ENCODE measurements at regions not wholly inside any gene's neighbourhood (a gene's known extent, or its start where the extent isn't known, plus 50 kb on each side); places are given as distances from the start of the nearest gene placed in this dataset.

- H4K20me1 ChIP-seq (replicated peaks; ENCODE audit: control insufficient read depth, extremely low read depth, insufficient read depth, low read length) = no peaks in the 10 kb centered on the region
- no peak overlapping the region for H3K4me3 ChIP-seq (replicated peaks in 1 of 3; ENCODE audit: insufficient read depth in 1 of 3, low read depth in 1 of 3, low read length in 3 of 3)
- H3K9me1 ChIP-seq (replicated peaks; ENCODE audit: control insufficient read depth, extremely low read depth, insufficient read depth, low read length) = no peaks in the 10 kb centered on the region
- no peaks in the 10 kb centered on the region for H3K36me3 ChIP-seq (ENCODE audit: control insufficient read depth in 2 of 2, extremely low read depth in 1 of 2, insufficient read depth in 2 of 2, low read length in 2 of 2)
- H2AFZ ChIP-seq (ENCODE audit: low read depth, low read length) = no peak overlapping the region
- no peak overlapping the region for H3K4me2 ChIP-seq (ENCODE audit: insufficient read depth, low read length)
- H3K79me2 ChIP-seq (ENCODE audit: control insufficient read depth, insufficient read depth, low read length) = no peaks in the 10 kb centered on the region
- no TSS peak for BruUV-seq (replicated peaks)
- ChIA-PET POLR2A (no interaction called here), CTCF (no interaction called here)
- no peaks in the 10 kb centered on the region for H3K9me3 ChIP-seq (replicated peaks; ENCODE audit: control insufficient read depth, insufficient read depth, low read length)
- H3K27me3 ChIP-seq (ENCODE audit: control insufficient read depth in 2 of 2, insufficient read depth in 2 of 2, low read length in 2 of 2) = no peaks in the 10 kb centered on the region
- dilution Hi-C loops (cut with MboI; ENCODE audit: extremely low pct_ligation_motif_present, low sequenced_read_pairs) = no loop called here
- H3K4me1 ChIP-seq (ENCODE audit: control insufficient read depth, extremely low read depth, insufficient read depth, low read length) = no peaks in the 10 kb centered on the region
- FAIRE-seq (no peak), DNase-seq (ENCODE audit: low read depth, low spot score) (no peak)
- TF ChIP-seq POLR2AphosphoS5 (IDR thresholded peaks at IDR 0.05; ENCODE audit: insufficient read depth, low read depth, low read length) = no peak
- no peak for TF ChIP-seq EZH2 (IDR thresholded peaks at IDR 0.05; ENCODE audit: borderline replicate concordance, low read depth, low read length, severe bottlenecking)
- no peak for TF ChIP-seq JUN (IDR thresholded peaks at IDR 0.05; ENCODE audit: borderline replicate concordance, insufficient read depth, insufficient read length, low read depth)
- no peak for TF ChIP-seq POLR2A (IDR thresholded peaks at IDR 0.05; ENCODE audit: low read depth, low read length)
- TF ChIP-seq MAX (IDR thresholded peaks at IDR 0.05; ENCODE audit: insufficient read depth, insufficient read length) = no peak
- no peak for TF ChIP-seq MYC (IDR thresholded peaks at IDR 0.05; ENCODE audit: low read depth, low read length)
- no peak for TF ChIP-seq GATA2 (IDR thresholded peaks at IDR 0.05; ENCODE audit: insufficient read depth, insufficient read length, low read depth, low read length)
- H3K9ac ChIP-seq (replicated peaks; ENCODE audit: extremely low read depth, insufficient read depth, low read length) = no peak overlapping the region
- intact Hi-C loops (cut with micrococcal nuclease) = no loop called here
- H3K27ac ChIP-seq (ENCODE audit: insufficient read depth, low read depth, low read length) = no peak overlapping the region
Measured at GRCh38 chr17:70752966-70753467, 583.7 kb downstream of the KCNJ2 start.

- DNase-seq (ENCODE audit: low read depth, low spot score) = no peak
- Histone ChIP-seq H3K9me3 (replicated peaks; ENCODE audit: control insufficient read depth, insufficient read depth, low read length) (peaks cover 2% of the 10 kb centered on the region), H3K27me3 (ENCODE audit: control insufficient read depth in 2 of 2, insufficient read depth in 2 of 2, low read length in 2 of 2) (no peaks in the 10 kb centered on the region), H4K20me1 (replicated peaks; ENCODE audit: control insufficient read depth, extremely low read depth, insufficient read depth, low read length) (no peaks in the 10 kb centered on the region), H3K36me3 (ENCODE audit: control insufficient read depth in 2 of 2, extremely low read depth in 1 of 2, insufficient read depth in 2 of 2, low read length in 2 of 2) (no peaks in the 10 kb centered on the region), H2AFZ (ENCODE audit: low read depth, low read length) (no peak overlapping the region), H3K4me3 (replicated peaks in 1 of 3; ENCODE audit: insufficient read depth in 1 of 3, low read depth in 1 of 3, low read length in 3 of 3) (no peak overlapping the region), H3K9me1 (replicated peaks; ENCODE audit: control insufficient read depth, extremely low read depth, insufficient read depth, low read length) (no peaks in the 10 kb centered on the region), H3K4me2 (ENCODE audit: insufficient read depth, low read length) (no peak overlapping the region), H3K4me1 (ENCODE audit: control insufficient read depth, extremely low read depth, insufficient read depth, low read length) (no peaks in the 10 kb centered on the region), H3K27ac (ENCODE audit: insufficient read depth, low read depth, low read length) (no peak overlapping the region), H3K9ac (replicated peaks; ENCODE audit: extremely low read depth, insufficient read depth, low read length) (no peak overlapping the region), H3K79me2 (ENCODE audit: control insufficient read depth, insufficient read depth, low read length) (no peaks in the 10 kb centered on the region)
- no peak for FAIRE-seq
- intact Hi-C loops (cut with micrococcal nuclease) = no loop called here
- dilution Hi-C loops (cut with MboI; ENCODE audit: extremely low pct_ligation_motif_present, low sequenced_read_pairs) = no loop called here
- TF ChIP-seq POLR2AphosphoS5 (IDR thresholded peaks at IDR 0.05; ENCODE audit: insufficient read depth, low read depth, low read length) = no peak
- TF ChIP-seq MYC (IDR thresholded peaks at IDR 0.05; ENCODE audit: low read depth, low read length) = no peak
- TF ChIP-seq MAX (IDR thresholded peaks at IDR 0.05; ENCODE audit: insufficient read depth, insufficient read length) = no peak
- TF ChIP-seq FOS (IDR thresholded peaks at IDR 0.05; ENCODE audit: borderline replicate concordance, insufficient read depth, low read length) = no peak
- no peak for TF ChIP-seq POLR2A (IDR thresholded peaks at IDR 0.05; ENCODE audit: low read depth, low read length)
- no peak for TF ChIP-seq JUN (IDR thresholded peaks at IDR 0.05; ENCODE audit: borderline replicate concordance, insufficient read depth, insufficient read length, low read depth)
- TF ChIP-seq EZH2 (IDR thresholded peaks at IDR 0.05; ENCODE audit: borderline replicate concordance, low read depth, low read length, severe bottlenecking) = no peak
- no peak for TF ChIP-seq CTCF (IDR thresholded peaks at IDR 0.05; ENCODE audit: extremely low read depth in 1 of 2, insufficient read depth in 1 of 2, low read depth in 1 of 2, low read length in 2 of 2)
- TF ChIP-seq GATA2 (IDR thresholded peaks at IDR 0.05; ENCODE audit: insufficient read depth, insufficient read length, low read depth, low read length) = no peak
- BruUV-seq (replicated peaks) = no TSS peak
- CTCF ChIA-PET = no interaction called here
- POLR2A ChIA-PET = no interaction called here
Measured at GRCh38 chr17:70763018-70763417, 593.7 kb downstream of the KCNJ2 start.

Measured in endothelial cell of umbilical vein (primary cell).